Stomach smooth muscle (tissue), 2 donors: ENCODE measurements at regions not wholly inside any gene's neighbourhood (a gene's known extent, or its start where the extent isn't known, plus 50 kb on each side); places are given as distances from the start of the nearest gene placed in this dataset.
"Not testable (repeated sequence)": the region's sequence is repeated elsewhere in the genome, so short reads cannot be mapped to it uniquely, and the experiment has no call there.

ENCODE experiments used
- H3K27ac ChIP-seq: one replicate; pipeline ENCODE4 v1.7.0; 2013; ENCODE audit warnings: mild to moderate bottlenecking, low read length, inconsistent platforms
- H3K27me3 ChIP-seq, 2 donors: one replicate each; pipeline ENCODE4 v1.7.0; 2013; ENCODE audit warnings: low read length in 2 of 2; ENCODE audit not compliant: insufficient read depth in 2 of 2, control insufficient read depth in 1 of 2
- H3K36me3 ChIP-seq, 2 donors: one replicate each; pipeline ENCODE4 v1.7.0; 2013; ENCODE audit warnings: low read length in 2 of 2; ENCODE audit not compliant: control insufficient read depth in 2 of 2, insufficient read depth in 2 of 2
- H3K4me1 ChIP-seq: one replicate; pipeline ENCODE4 v1.7.0; 2013; ENCODE audit warnings: low read length; ENCODE audit not compliant: control insufficient read depth, insufficient read depth
- H3K4me3 ChIP-seq, 2 donors: one replicate each; pipeline ENCODE4 v1.7.0; 2013; ENCODE audit warnings: low read length in 2 of 2
- H3K9ac ChIP-seq, 2 donors: one replicate each; pipeline ENCODE4 v1.7.0; 2013; ENCODE audit warnings: low read length in 2 of 2, mild to moderate bottlenecking in 1 of 2
- H3K9me3 ChIP-seq, 2 donors: one replicate each; pipeline ENCODE4 v1.7.0; 2013; ENCODE audit warnings: low read length in 2 of 2; ENCODE audit not compliant: control insufficient read depth in 2 of 2
- donor health status: healthy.
- donor health status: Pancreatic carcinoma.

GRCh38 chr3:152772674-152773225 is 62.2 kb upstream of the P2RY1 start:
- Histone ChIP-seq H3K9me3 (no peaks in the 10 kb centered on the region), H3K27ac (no peak overlapping the region), H3K4me1 (no peaks in the 10 kb centered on the region), H3K27me3 (no peaks in the 10 kb centered on the region), H3K9ac (no peak overlapping the region), H3K36me3 (no peaks in the 10 kb centered on the region), H3K4me3 (no peak overlapping the region)

- Histone ChIP-seq H3K9me3 (no peaks in the 10 kb centered on the region), H3K4me1 (no peaks in the 10 kb centered on the region), H3K27ac (no peak overlapping the region)
Measured at GRCh38 chr3:152773633-152774032, 61.3 kb upstream of the P2RY1 start.

GRCh38 chr3:152774230-152774629 is 60.7 kb upstream of the P2RY1 start:
- H3K9ac ChIP-seq, H3K36me3 ChIP-seq, H3K27me3 ChIP-seq, H3K9me3 ChIP-seq, H3K4me1 ChIP-seq, H3K4me3 ChIP-seq, H3K27ac ChIP-seq: not testable (repeated sequence)

More at GRCh38 chr3:152773633-152774032, 61.3 kb upstream of the P2RY1 start:
- Histone ChIP-seq H3K27me3 (no peaks in the 10 kb centered on the region), H3K4me3 (no peak overlapping the region), H3K9ac (no peak overlapping the region), H3K36me3 (no peaks in the 10 kb centered on the region)

GRCh38 chr3:152778022-152778421 is 56.9 kb upstream of the P2RY1 start:
- Histone ChIP-seq H3K36me3 (no peaks in the 10 kb centered on the region), H3K9ac (no peak overlapping the region), H3K27ac (no peak overlapping the region), H3K27me3 (no peaks in the 10 kb centered on the region), H3K9me3 (no peaks in the 10 kb centered on the region), H3K4me1 (no peaks in the 10 kb centered on the region), H3K4me3 (no peak overlapping the region)

GRCh38 chr3:152779653-152780052 is 55.3 kb upstream of the P2RY1 start:
- Histone ChIP-seq H3K36me3 (no peaks in the 10 kb centered on the region), H3K9ac (no peak overlapping the region), H3K4me3 (no peak overlapping the region), H3K27ac (no peak overlapping the region), H3K27me3 (no peaks in the 10 kb centered on the region), H3K4me1 (no peaks in the 10 kb centered on the region), H3K9me3 (no peaks in the 10 kb centered on the region)

GRCh38 chr3:152780553-152780952 is 54.4 kb upstream of the P2RY1 start:
- Histone ChIP-seq H3K4me3 (no peak overlapping the region), H3K4me1 (no peaks in the 10 kb centered on the region), H3K27ac (no peak overlapping the region), H3K9me3 (no peaks in the 10 kb centered on the region), H3K9ac (no peak overlapping the region), H3K36me3 (no peaks in the 10 kb centered on the region), H3K27me3 (no peaks in the 10 kb centered on the region)

GRCh38 chr3:152785051-152785450 is 49.9 kb upstream of the P2RY1 start:
- Histone ChIP-seq H3K36me3 (no peaks in the 10 kb centered on the region), H3K9ac (no peak overlapping the region), H3K27ac (no peak overlapping the region), H3K9me3 (no peaks in the 10 kb centered on the region), H3K4me1 (no peaks in the 10 kb centered on the region), H3K27me3 (no peaks in the 10 kb centered on the region), H3K4me3 (no peak overlapping the region)
